Activated naive CD4-positive, alpha-beta T cell treated with anti-CD3 and anti-CD28 coated beads, Interleukin-2, amount 50 U/mL, for 16 hours (primary cell): ENCODE measurements at regions not wholly inside any gene's neighbourhood (a gene's known extent, or its start where the extent isn't known, plus 50 kb on each side); places are given as distances from the start of the nearest gene placed in this dataset.

Experiments
- DNase-seq: peaks from one replicate; pipeline ENCODE4 v3.0.0-alpha.2; 2020

DNA sequence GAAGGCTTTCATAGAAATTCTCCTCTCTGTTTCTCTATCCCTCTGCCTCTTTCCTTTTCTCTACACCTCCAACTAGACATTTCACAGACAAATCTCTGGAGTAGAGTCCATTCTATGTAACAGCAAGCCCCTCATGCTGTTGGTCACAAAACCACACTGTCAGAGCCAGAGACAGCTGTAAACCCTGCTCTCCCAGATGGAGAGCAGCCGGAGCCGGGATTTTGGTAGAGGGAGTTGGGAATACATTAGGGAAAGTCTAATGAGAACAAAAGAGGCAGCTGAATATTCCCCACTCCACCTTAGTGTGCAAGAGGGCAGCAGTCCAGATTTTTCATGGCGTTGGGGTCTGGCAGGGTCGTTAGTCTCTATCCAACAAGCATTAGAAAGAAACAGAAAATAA, 68.3 kb upstream of the EDN1 start:
- DNase-seq: no peak

DNA sequence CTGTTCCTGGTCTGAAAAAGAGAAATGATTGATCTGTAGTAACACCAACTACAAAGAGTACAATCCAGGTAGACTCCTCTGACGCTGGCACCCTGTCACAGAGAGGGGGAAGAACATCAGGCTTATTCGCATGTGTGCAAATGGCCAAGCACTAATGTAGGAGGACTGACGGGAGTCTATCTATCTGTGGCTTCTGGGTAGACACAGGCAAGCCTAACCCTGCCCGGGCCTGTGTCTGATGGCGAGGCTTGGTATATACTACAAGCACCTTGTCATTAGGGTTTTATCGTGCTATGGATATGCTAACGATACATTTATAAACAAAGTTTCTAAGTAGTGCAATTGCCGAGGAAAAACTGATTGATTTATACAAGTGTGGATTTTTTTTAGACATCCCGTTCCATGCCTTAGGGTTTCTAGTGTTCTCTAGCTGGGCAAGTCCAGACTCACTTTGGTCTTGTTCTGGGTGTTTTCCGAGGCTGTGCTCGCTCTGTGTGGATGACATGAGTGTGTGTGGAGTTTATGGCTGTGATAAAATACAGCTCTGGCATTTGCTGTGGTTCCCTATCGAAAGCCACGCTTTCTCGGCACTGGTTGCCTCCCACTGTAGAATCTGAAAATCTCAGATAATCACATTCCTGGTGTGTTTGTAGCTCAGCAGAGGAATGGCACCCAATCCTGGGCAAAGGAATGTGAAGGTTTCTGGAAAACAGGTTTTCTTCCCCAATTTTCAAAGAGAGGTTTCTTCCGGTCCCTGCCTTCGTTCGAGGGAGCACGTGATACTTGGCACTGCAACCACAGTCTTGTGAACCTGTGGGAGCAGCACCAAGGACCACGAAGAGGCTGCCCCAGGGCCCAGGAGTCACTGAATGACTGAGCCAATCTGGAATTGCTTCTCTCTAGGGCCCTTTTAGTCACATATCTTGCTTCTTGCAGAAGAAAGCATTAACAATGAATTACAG, 67.5 kb upstream of the EDN1 start:
- no peak for DNase-seq

DNA sequence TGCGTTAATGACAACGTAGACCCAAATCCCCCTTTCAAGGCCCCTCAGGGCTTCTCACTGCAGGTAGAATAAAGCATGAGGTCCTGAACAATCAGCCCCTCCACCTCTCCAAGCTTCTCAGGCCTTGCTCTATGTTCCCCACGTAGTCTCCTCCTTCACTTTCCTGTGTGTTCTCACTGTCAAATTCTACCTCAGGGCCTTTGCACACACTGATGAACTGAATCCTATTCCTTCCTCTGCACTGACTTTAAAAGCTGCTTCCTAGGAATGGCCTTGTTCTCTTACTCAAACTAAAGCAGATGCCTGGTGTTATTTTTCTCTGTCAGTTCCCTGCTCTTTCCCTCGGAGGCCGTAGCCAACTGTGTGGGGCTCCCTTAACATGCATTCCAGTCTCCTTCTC, 66.8 kb upstream of the EDN1 start:
- no peak for DNase-seq

DNA sequence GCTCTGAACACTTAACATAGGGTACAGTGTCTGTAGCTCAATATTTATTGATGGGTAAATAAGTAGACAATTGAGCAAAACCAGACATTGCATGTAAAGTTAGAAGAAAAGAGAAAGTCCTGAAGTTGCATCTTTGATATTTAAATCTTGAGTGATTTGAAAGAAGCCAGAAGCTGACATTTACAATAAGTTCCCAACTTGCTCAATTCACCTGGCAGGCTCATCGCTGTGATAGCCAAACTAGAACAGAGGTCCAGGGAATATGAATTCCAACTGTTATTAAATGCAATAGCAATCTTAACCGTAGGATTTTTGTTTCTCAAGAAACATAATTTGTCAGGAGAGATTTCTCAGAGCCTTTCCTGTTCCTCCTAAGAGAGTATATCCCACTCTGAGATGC, 65.9 kb upstream of the EDN1 start:
- no peak for DNase-seq

DNA sequence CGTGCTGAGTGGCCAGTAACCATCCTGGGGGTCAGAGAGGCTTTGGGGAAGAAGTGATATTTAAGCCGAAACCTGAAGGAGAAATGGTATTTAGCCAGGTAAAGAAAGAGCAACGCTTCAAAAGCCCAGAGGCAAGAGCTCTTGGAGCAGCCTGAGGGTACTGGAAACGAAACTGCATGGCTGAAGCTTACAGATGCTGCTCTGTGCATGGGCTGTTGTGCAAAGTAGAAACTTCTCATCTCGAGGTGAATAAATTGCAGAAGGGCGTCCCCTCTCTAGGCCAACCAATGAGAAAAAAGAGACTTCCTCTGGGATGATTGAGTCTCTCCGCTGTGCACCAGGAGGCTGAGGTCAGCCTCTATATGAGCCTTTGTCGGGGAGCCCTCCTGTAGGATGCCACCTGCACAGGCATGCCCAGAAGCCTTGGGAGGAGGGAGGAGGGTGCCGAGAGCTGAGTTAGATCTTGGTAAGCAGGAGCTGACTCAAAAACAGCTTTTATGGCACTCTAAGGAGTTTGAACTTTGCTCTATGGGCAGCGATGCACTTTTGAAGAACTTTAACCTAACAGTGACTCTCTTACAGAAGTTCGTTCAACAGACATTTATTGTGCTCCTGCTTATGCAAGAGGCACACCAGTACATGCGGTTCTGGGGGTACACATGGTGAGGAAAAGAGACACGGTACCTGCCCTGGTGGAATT, 61.6 kb upstream of the EDN1 start:
- no peak for DNase-seq

DNA sequence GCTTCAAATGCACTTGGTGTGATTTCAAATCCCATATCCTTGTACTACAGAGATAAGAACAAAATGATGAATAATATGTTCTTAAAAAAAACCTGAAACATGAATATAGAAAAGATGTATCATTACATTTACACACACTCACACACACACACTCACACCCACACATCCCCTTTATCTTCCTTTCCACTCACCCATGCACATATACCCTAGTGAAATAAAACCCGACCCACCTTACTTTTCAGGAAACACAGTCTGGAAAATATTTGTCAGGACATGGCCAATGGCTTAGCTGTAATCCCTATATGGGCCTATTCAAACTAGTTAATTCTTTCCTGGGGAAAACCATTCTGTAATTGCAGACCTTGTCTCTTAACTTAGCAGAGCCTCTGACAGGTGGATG, 60.8 kb upstream of the EDN1 start:
- DNase-seq: peak; percentile 15

DNA sequence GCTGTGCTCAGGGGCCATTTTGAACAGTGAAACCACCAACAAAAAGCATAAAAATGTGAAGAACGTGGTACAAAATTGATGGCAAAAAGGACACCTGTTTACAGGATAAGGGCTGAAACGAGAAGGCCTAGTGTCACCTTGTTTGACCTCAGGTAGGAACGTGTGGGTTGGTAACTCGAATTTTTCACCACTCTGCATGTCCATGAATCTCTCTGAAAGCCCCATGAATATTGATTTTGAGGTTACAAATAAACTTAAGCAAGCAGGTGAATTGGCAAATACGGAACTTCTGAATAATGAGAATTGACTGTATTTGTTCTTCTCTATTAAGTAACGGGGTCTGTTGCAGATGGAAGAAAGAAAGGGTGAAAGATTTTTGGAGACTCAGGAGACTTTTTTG, 59.6 kb upstream of the EDN1 start:
- no peak for DNase-seq

DNA sequence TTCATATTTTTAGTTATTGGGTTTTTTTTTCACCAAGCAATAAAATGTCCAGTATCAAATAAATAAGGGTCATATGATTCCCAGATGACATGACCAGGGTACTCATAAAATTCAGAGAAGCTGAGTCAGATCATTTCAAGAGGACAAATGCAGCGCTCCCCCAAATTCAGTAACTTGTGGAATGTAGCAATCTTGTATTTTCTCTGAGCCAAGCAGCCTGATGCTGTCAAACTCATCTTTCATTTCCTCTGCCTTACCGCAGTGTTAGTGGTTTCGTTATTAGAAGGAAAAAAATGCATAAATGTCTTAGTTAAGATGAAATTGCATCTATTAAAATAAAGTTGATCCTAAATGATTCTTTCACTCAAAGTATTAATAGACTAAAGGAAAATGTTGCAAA, 57.8 kb upstream of the EDN1 start:
- DNase-seq: no peak

DNA sequence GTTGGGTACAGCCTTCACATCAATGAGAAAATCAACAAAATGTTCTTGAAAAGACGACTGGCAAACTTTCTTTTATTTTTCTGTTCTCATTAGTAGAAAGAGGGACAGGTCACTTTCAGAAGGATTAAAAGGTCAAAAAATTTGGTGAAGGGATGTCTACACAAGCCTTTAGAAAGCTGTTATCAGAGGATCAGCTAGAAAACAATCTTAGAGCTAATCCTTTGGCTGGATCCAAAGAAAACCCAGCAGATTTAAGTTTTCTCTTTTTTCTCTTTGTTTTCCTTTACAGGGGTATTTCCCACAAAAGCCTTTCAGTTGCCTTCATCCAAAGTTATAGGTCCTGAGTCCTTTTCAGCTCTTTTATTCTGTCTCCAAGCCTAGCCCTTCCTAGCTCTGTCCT, 57.3 kb upstream of the EDN1 start:
- DNase-seq: no peak

DNA sequence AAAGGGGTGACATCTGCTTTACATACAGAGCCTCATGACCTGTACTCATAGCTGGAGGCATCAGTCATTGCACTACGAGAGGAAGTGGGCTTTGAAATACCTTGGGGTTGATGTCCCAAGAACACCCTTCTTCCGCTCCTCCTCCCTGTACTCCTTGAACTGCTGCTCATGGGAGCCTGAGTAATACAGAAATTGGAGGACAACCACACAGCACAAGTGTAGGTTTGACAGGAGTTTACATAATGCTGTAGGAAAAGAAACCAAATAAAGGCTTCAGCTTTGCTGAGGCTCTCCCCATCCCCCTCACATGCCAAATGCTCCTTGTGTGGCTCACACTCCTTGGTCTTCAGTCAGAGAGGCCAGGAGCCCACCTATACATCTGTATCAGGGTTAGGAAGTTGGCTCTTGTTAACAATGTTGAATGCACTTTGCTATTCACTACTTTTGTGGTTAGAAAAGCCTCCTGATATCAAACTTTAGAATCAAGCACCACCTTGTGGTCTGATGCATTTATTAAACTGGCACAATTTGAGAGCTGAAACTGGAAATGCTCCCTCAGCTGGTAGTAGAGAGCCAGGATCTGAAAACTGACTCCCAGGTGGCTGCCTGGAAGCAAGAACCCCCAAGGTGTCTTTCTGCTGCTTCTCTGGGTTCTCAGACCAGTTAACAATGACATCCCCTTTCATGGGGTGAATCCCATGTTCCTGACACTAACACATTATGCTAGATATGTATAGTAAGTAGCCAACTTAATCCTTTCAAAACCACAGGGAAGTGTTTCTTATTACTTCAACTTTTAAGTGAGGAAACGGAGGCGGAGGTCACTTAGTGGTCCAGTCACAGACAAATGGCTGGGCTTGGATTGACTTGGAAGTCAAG, 56.2 kb upstream of the EDN1 start:
- DNase-seq: peak; percentile 16

DNA sequence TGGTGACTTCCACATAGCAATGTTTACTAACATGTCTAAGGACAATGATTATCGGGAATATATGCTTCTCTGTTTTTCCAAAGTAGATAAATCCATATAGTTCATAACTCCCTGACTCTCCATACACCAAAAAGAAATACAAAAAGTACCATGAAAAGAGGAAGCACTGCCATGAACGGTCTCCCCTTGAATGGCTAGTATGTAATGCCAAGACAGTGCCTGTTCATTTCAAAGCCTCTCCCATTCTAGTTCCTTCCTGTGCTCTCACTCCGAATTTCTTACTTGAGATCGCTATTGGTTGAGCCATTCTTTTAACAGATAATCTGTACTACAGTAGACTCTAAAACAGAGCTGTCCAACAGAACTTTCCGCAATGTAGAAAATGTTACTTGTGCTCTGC, 54.8 kb upstream of the EDN1 start:
- DNase-seq: no peak

DNA sequence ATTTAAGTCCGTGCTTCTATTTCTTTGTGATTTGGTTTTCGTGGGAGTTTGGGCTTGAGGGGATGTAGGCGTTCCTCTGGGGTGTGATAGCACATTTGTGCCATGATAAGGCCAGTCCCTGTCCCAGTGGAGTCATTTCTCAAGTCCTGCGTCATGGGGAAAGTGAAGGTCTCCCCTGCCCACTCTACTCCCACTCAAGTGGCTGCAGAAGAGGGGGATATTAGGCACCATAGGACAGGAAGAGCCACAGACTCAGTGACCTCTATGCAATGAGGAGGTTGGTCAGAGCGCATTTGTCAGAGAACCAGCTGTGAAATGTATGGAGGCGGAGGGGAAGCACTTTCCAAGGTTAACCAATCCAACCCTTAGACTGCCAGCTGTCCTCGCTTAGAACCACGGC, 51.9 kb upstream of the EDN1 start:
- DNase-seq: no peak
